ENCODE measurements at regions not wholly inside any gene's neighbourhood (a gene's known extent, or its start where the extent isn't known, plus 50 kb on each side); places are given as distances from the start of the nearest gene placed in this dataset.
A peak's percentile ranks its signal among the peaks of the same experiment; 100 is the strongest.

DNA sequence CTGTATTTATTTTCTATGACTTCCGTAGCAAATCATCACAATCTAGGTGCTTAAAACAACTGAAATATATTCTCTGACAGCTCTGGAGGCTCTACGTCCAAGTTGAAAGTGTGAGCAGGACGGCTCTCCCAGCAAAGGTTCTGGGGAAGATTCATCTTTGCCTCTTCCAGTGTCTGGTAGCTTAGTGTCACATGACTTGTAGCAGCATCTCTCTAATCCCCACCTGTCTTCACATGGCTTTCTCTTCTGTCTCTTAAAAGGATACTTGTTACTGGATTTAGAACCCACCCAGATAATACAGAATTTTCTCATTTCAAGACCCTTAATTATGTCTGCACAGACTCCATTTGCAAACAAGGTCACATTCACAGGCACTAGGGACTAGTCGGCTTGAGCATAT, 687.7 kb upstream of the RBFOX1 start:
- H3K4me1 ChIP-seq (replicated peaks): no peaks in the 10 kb centered on the region
- no peaks in the 10 kb centered on the region for H3K9me3 ChIP-seq
- no peak for TF ChIP-seq POLR2AphosphoS5 (IDR thresholded peaks at IDR 0.05)
- TF ChIP-seq POLR2A (IDR thresholded peaks at IDR 0.05): no peak
- TF ChIP-seq, protein P1, sequence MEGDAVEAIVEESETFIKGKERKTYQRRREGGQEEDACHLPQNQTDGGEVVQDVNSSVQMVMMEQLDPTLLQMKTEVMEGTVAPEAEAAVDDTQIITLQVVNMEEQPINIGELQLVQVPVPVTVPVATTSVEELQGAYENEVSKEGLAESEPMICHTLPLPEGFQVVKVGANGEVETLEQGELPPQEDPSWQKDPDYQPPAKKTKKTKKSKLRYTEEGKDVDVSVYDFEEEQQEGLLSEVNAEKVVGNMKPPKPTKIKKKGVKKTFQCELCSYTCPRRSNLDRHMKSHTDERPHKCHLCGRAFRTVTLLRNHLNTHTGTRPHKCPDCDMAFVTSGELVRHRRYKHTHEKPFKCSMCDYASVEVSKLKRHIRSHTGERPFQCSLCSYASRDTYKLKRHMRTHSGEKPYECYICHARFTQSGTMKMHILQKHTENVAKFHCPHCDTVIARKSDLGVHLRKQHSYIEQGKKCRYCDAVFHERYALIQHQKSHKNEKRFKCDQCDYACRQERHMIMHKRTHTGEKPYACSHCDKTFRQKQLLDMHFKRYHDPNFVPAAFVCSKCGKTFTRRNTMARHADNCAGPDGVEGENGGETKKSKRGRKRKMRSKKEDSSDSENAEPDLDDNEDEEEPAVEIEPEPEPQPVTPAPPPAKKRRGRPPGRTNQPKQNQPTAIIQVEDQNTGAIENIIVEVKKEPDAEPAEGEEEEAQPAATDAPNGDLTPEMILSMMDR (IDR thresholded peaks at IDR 0.05): no peak
- H3K4me3 ChIP-seq: no peak overlapping the region
- no peaks in the 10 kb centered on the region for H3K36me3 ChIP-seq
- 68% methylated on average over 4 of the region's 4 CpGs for WGBS
- DNase-seq (ENCODE audit: low spot score): no peak
- H3K27ac ChIP-seq: no peak overlapping the region
- H3K27me3 ChIP-seq (replicated peaks; ENCODE audit: insufficient read depth): no peaks in the 10 kb centered on the region
- intact Hi-C loops (cut with DNase I): loop anchor here (10.0 kb wide), 2 partner anchors 630 to 1400 kb away; no protein-coding TSS in a partner anchor

DNA sequence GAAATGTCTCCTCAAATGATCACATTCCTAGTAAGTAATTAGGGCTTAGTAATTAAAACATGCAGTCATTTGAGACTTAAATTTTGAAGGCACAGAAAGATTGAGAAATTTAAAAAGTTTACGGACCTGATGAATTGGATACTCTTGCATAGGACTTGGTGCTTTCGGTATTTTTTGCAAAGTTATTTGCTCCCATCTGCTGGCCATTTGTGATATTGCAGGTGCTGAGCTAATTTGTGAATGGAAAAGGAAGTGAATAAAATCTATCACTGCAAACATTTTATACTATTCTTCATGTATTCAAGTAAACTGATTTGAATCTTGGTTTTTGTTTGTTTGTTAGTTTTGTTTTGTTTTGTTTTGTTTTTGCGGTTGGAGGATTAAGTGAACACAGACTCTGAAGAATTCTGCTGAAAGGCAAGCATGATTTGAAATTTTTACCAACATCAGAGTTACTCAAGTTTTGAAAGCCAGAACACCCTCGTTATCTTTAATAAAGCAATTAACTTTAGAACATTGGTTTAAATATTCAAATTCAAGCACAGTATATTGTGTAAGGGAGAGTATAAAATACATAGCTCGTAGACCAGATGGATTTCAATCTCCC, 689.5 kb upstream of the RBFOX1 start:
- no peak overlapping the region for H3K27ac ChIP-seq
- intact Hi-C loops (cut with DNase I): loop anchor here (10.0 kb wide), 2 partner anchors 628 to 1398 kb away; no protein-coding TSS in a partner anchor
- H3K36me3 ChIP-seq: no peaks in the 10 kb centered on the region
- peak; percentile 45 for DNase-seq (ENCODE audit: low spot score)
- no peak overlapping the region for H3K4me3 ChIP-seq
- no peaks in the 10 kb centered on the region for H3K9me3 ChIP-seq
- WGBS: 28% methylated on average over 5 of the region's 5 CpGs
- no peak for TF ChIP-seq POLR2A (IDR thresholded peaks at IDR 0.05)
- TF ChIP-seq, protein P1 (IDR thresholded peaks at IDR 0.05): peak; percentile 81 to 92 (median 85)
- no peak for TF ChIP-seq POLR2AphosphoS5 (IDR thresholded peaks at IDR 0.05)
- H3K27me3 ChIP-seq (replicated peaks; ENCODE audit: insufficient read depth): no peaks in the 10 kb centered on the region
- H3K4me1 ChIP-seq (replicated peaks): no peaks in the 10 kb centered on the region

DNA sequence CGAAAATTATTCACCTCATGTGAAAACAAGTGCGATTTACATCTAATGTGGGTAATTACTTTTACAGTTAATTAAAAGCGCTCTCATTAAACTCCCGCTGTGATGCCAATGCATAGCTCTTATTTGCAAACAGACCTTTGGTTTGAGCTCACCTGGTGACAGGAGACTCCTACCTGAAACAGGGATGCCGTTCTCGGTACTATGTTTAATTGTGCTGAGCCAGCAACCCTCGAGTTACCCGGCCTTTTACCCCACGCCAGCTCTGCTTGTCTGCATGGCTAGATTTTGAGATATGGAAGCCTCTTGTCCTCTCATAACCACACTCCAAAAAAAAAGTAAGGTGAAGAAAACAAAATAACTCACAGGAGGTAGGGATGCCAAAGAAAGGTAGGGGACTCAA, 690.4 kb upstream of the RBFOX1 start:
- 24% methylated on average over 9 of the region's 9 CpGs for WGBS
- Histone ChIP-seq H3K36me3 (no peaks in the 10 kb centered on the region), H3K27ac (no peak overlapping the region), H3K4me1 (replicated peaks) (no peaks in the 10 kb centered on the region), H3K27me3 (replicated peaks; ENCODE audit: insufficient read depth) (no peaks in the 10 kb centered on the region), H3K9me3 (no peaks in the 10 kb centered on the region), H3K4me3 (no peak overlapping the region)
- DNase-seq (ENCODE audit: low spot score): no peak
- TF ChIP-seq, protein P1 (IDR thresholded peaks at IDR 0.05): no peak
- TF ChIP-seq POLR2AphosphoS5 (IDR thresholded peaks at IDR 0.05): no peak
- TF ChIP-seq POLR2A (IDR thresholded peaks at IDR 0.05): no peak
- intact Hi-C loops (cut with DNase I): loop anchor here (10.0 kb wide), 2 partner anchors 627 to 1397 kb away; no protein-coding TSS in a partner anchor

DNA sequence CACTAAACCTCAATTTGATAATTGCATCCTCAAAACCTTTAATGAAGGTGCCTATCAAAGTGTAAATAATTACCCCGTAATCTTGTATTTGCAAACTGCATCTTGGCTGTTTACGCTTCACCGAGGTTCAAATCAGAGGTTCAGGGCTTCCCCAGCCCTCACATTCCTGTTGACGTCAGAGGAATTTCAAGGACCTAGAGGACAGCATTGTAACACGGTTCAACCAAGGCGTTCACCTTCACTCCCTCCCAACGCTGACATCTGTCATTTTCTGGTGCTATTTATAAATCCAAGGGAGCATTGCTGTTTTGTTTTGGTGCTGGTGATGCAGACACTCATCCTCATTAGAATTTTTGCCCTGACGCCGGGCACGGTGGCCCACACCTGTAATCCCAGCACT, 691.6 kb upstream of the RBFOX1 start:
- Histone ChIP-seq H3K27me3 (replicated peaks; ENCODE audit: insufficient read depth) (no peaks in the 10 kb centered on the region), H3K27ac (no peak overlapping the region), H3K9me3 (no peaks in the 10 kb centered on the region), H3K4me3 (no peak overlapping the region), H3K36me3 (no peaks in the 10 kb centered on the region), H3K4me1 (replicated peaks) (no peaks in the 10 kb centered on the region)
- intact Hi-C loops (cut with DNase I): loop anchor here (10.0 kb wide), 2 partner anchors 626 to 1396 kb away; no protein-coding TSS in a partner anchor
- DNase-seq (ENCODE audit: low spot score): no peak
- WGBS: 66% methylated on average over 10 of the region's 10 CpGs
- TF ChIP-seq POLR2AphosphoS5 (IDR thresholded peaks at IDR 0.05): no peak
- TF ChIP-seq POLR2A (IDR thresholded peaks at IDR 0.05): no peak
- TF ChIP-seq, protein P1 (IDR thresholded peaks at IDR 0.05): no peak

DNA sequence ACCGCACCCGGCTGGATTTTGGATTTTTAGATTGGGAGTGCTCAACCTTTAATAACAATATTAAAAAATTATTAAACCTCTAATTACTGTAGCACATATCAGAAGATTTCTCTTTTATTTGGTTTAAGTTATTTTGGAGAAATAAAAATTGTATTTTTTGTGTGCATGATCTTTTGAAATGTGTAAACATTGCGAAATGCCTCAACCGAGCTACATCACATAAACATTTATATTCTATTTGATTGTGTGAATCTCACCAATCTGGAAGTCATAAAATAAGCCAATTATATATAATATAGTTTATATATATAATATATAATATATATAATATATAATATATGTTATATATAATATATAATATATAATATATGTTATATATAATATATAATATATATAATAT, 696.2 kb upstream of the RBFOX1 start:
- intact Hi-C loops (cut with DNase I): no loop called here
- WGBS: 92% methylated on average over 4 of the region's 4 CpGs

More for the DNA sequence above, 696.2 kb upstream of the RBFOX1 start:
- no peak for TF ChIP-seq POLR2AphosphoS5 (IDR thresholded peaks at IDR 0.05)
- TF ChIP-seq, protein P1 (IDR thresholded peaks at IDR 0.05): no peak
- TF ChIP-seq POLR2A (IDR thresholded peaks at IDR 0.05): no peak
- Histone ChIP-seq H3K4me1 (replicated peaks) (no peaks in the 10 kb centered on the region), H3K9me3 (no peaks in the 10 kb centered on the region), H3K27me3 (replicated peaks; ENCODE audit: insufficient read depth) (no peaks in the 10 kb centered on the region), H3K36me3 (no peaks in the 10 kb centered on the region), H3K4me3 (no peak overlapping the region), H3K27ac (no peak overlapping the region)
- no peak for DNase-seq (ENCODE audit: low spot score)
